ENCODE measurements at regions not wholly inside any gene's neighbourhood (a gene's known extent, or its start where the extent isn't known, plus 50 kb on each side); places are given as distances from the start of the nearest gene placed in this dataset.

- no peak for DNase-seq (ENCODE audit: low read depth)
These were observed 265.6 kb downstream of the NSG2 start for GRCh38 chr5:174311121-174311520.

- DNase-seq (ENCODE audit: low read depth), result peak; percentile 7
These were observed 266.2 kb downstream of the NSG2 start for GRCh38 chr5:174311531-174312269.

- no peak for DNase-seq (ENCODE audit: low read depth)
These were observed 266.7 kb downstream of the NSG2 start for GRCh38 chr5:174312270-174312617.

- no peak for DNase-seq (ENCODE audit: low read depth)
These were observed 267.1 kb downstream of the NSG2 start for GRCh38 chr5:174312641-174313040.

- no peak for DNase-seq (ENCODE audit: low read depth)
These were observed 268.1 kb downstream of the NSG2 start for GRCh38 chr5:174313615-174314014.

- DNase-seq (ENCODE audit: low read depth), result no peak
These were observed 268.8 kb downstream of the NSG2 start for GRCh38 chr5:174314261-174314660.

GRCh38 chr5:174315471-174315870 lies 270.0 kb downstream of the NSG2 start:
- no peak for DNase-seq (ENCODE audit: low read depth)

- DNase-seq (ENCODE audit: low read depth), result no peak
These were observed 270.4 kb downstream of the NSG2 start for GRCh38 chr5:174315871-174316270.

GRCh38 chr5:174316326-174316725 lies 270.8 kb downstream of the NSG2 start:
- DNase-seq (ENCODE audit: low read depth), result no peak

GRCh38 chr5:174317256-174317894 lies 271.9 kb downstream of the NSG2 start:
- peak; percentile 10 for DNase-seq (ENCODE audit: low read depth)

- DNase-seq (ENCODE audit: low read depth), result no peak
These were observed 273.1 kb downstream of the NSG2 start for GRCh38 chr5:174318578-174318977.

- DNase-seq (ENCODE audit: low read depth), result no peak
These were observed 274.0 kb downstream of the NSG2 start for GRCh38 chr5:174319551-174319950.

- no peak for DNase-seq (ENCODE audit: low read depth)
These were observed 274.5 kb downstream of the NSG2 start for GRCh38 chr5:174320051-174320450.

GRCh38 chr5:174323878-174324281 lies 278.4 kb downstream of the NSG2 start:
- DNase-seq (ENCODE audit: low read depth), result no peak

GRCh38 chr5:174324680-174325079 lies 279.2 kb downstream of the NSG2 start:
- no peak for DNase-seq (ENCODE audit: low read depth)

GRCh38 chr5:174325431-174325830 lies 279.9 kb downstream of the NSG2 start:
- no peak for DNase-seq (ENCODE audit: low read depth)

GRCh38 chr5:174325961-174326360 lies 280.5 kb downstream of the NSG2 start:
- DNase-seq (ENCODE audit: low read depth), result no peak

GRCh38 chr5:174326372-174326771 lies 280.9 kb downstream of the NSG2 start:
- DNase-seq (ENCODE audit: low read depth), result no peak

GRCh38 chr5:174327317-174327864 lies 281.9 kb downstream of the NSG2 start:
- peak; percentile 12 for DNase-seq (ENCODE audit: low read depth)

- DNase-seq (ENCODE audit: low read depth), result no peak
These were observed 282.4 kb downstream of the NSG2 start for GRCh38 chr5:174327896-174328295.

GRCh38 chr5:174328631-174329299 lies 283.3 kb downstream of the NSG2 start:
- no peak for DNase-seq (ENCODE audit: low read depth)

- peak; percentile 28 for DNase-seq (ENCODE audit: low read depth)
These were observed 284.2 kb downstream of the NSG2 start for GRCh38 chr5:174329738-174330137.
